RPMI8226 (cell line): ENCODE measurements at regions not wholly inside any gene's neighbourhood (a gene's known extent, or its start where the extent isn't known, plus 50 kb on each side); places are given as distances from the start of the nearest gene placed in this dataset.

Experiments used
- DNase-seq: peaks from one replicate; pipeline ENCODE4 v3.0.0-alpha.2; 2015

- no peak for DNase-seq
Measured at GRCh38 chr12:24554612-24555295, 394.1 kb downstream of the BCAT1 start.

GRCh38 chr12:24553259-24553658 is 395.6 kb downstream of the BCAT1 start:
- DNase-seq = no peak

GRCh38 chr12:24551163-24551786 is 397.6 kb downstream of the BCAT1 start:
- no peak for DNase-seq

- no peak for DNase-seq
Measured at GRCh38 chr12:24550609-24551008, 398.3 kb downstream of the BCAT1 start.

- DNase-seq = no peak
Measured at GRCh38 chr12:24546661-24547060, 402.2 kb downstream of the BCAT1 start.

GRCh38 chr12:24546084-24546483 is 402.8 kb downstream of the BCAT1 start:
- no peak for DNase-seq

- no peak for DNase-seq
Measured at GRCh38 chr12:24544368-24544767, 404.5 kb downstream of the BCAT1 start.

- DNase-seq = no peak
Measured at GRCh38 chr12:24541193-24541871, 407.6 kb downstream of the BCAT1 start.

- no peak for DNase-seq
Measured at GRCh38 chr12:24539646-24540045, 409.3 kb downstream of the BCAT1 start.

- no peak for DNase-seq
Measured at GRCh38 chr12:24537083-24537860, 411.6 kb downstream of the BCAT1 start.

- no peak for DNase-seq
Measured at GRCh38 chr12:24535334-24536069, 413.4 kb downstream of the BCAT1 start.

- no peak for DNase-seq
Measured at GRCh38 chr12:24534622-24535021, 414.3 kb downstream of the BCAT1 start.

- no peak for DNase-seq
Measured at GRCh38 chr12:24533716-24534352, 415.1 kb downstream of the BCAT1 start.

GRCh38 chr12:24530689-24531088 is 418.2 kb downstream of the BCAT1 start:
- no peak for DNase-seq

- no peak for DNase-seq
Measured at GRCh38 chr12:24527102-24527501, 421.8 kb downstream of the BCAT1 start.

GRCh38 chr12:24522736-24523135 is 426.2 kb downstream of the BCAT1 start:
- DNase-seq = no peak

- DNase-seq = no peak
Measured at GRCh38 chr12:24519759-24520158, 429.1 kb downstream of the BCAT1 start.

GRCh38 chr12:24517000-24517399 is 431.9 kb downstream of the BCAT1 start:
- DNase-seq = no peak

- DNase-seq = no peak
Measured at GRCh38 chr12:24510581-24511125, 438.2 kb downstream of the BCAT1 start.

- no peak for DNase-seq
Measured at GRCh38 chr12:24507827-24508226, 441.1 kb downstream of the BCAT1 start.

GRCh38 chr12:24505366-24506015 is 443.4 kb downstream of the BCAT1 start:
- no peak for DNase-seq
